Cardiac muscle cell (in vitro differentiated cells and primary cell): ENCODE measurements at regions not wholly inside any gene's neighbourhood (a gene's known extent, or its start where the extent isn't known, plus 50 kb on each side); places are given as distances from the start of the nearest gene placed in this dataset.

Source experiments
- DNase-seq, 2 donors: peaks; one replicate each; pipeline versions ENCODE4 v3.0.0 to v3.0.0-alpha.2; 2010 to 2017; ENCODE audit warnings: low read depth in 1 of 2, low spot score in 1 of 2
- H3K27ac ChIP-seq: fragments of 200-600 bp; sonication (generic); 2 replicates; pipeline ENCODE4 v1.5.1; 2016
- H3K27me3 ChIP-seq: fragments of 200-600 bp; sonication (generic); 2 replicates; pipeline ENCODE4 v1.6.0; 2016; ENCODE audit warnings: control low read depth
- H3K36me3 ChIP-seq: fragments of 200-600 bp; sonication (generic); 2 replicates; pipeline ENCODE4 v1.5.1; 2016; ENCODE audit warnings: control low read depth
- H3K4me1 ChIP-seq: fragments of 200-600 bp; sonication (generic); 2 replicates; pipeline ENCODE4 v1.8.1; 2017; ENCODE audit warnings: low read depth, mild to moderate bottlenecking, mixed run types
- H3K4me3 ChIP-seq: fragments of 200-600 bp; sonication (generic); 2 replicates; pipeline ENCODE4 v1.5.1; 2016; ENCODE audit warnings: mild to moderate bottlenecking
- H3K9me3 ChIP-seq: fragments of 200-600 bp; sonication (generic); 2 replicates; pipeline ENCODE4 v1.5.1; 2017; ENCODE audit warnings: low read depth, mild to moderate bottlenecking, control low read depth
- CTCF ChIP-seq: IDR thresholded peaks from 2 replicates; pipeline ENCODE4 v1.5.1; 2012; ENCODE audit warnings: low read depth, mild to moderate bottlenecking, low read length

GRCh38 chr6:23559587-23560343 is 566.2 kb upstream of the NRSN1 start:
- Histone ChIP-seq H3K27me3 (no peaks in the 10 kb centered on the region), H3K36me3 (no peaks in the 10 kb centered on the region), H3K4me1 (no peaks in the 10 kb centered on the region), H3K27ac (no peak overlapping the region), H3K4me3 (no peak overlapping the region), H3K9me3 (no peaks in the 10 kb centered on the region)
- no peak for DNase-seq
- TF ChIP-seq CTCF = no peak

GRCh38 chr6:23561732-23562131 is 564.3 kb upstream of the NRSN1 start:
- no peaks in the 10 kb centered on the region for H3K36me3 ChIP-seq
- no peak for DNase-seq
- H3K27me3 ChIP-seq = no peaks in the 10 kb centered on the region
- H3K4me3 ChIP-seq = no peak overlapping the region
- no peak overlapping the region for H3K27ac ChIP-seq
- H3K4me1 ChIP-seq = no peaks in the 10 kb centered on the region
- no peaks in the 10 kb centered on the region for H3K9me3 ChIP-seq
- TF ChIP-seq CTCF = no peak

- H3K36me3 ChIP-seq = no peaks in the 10 kb centered on the region
- H3K27ac ChIP-seq = no peak overlapping the region
- TF ChIP-seq CTCF = no peak
- H3K9me3 ChIP-seq = no peaks in the 10 kb centered on the region
- no peaks in the 10 kb centered on the region for H3K4me1 ChIP-seq
- H3K4me3 ChIP-seq = no peak overlapping the region
- no peak for DNase-seq
- no peaks in the 10 kb centered on the region for H3K27me3 ChIP-seq
These were observed 563.5 kb upstream of the NRSN1 start for GRCh38 chr6:23562554-23562953.

- Histone ChIP-seq H3K4me1 (no peaks in the 10 kb centered on the region), H3K9me3 (no peaks in the 10 kb centered on the region), H3K36me3 (no peaks in the 10 kb centered on the region), H3K27me3 (no peaks in the 10 kb centered on the region), H3K27ac (no peak overlapping the region), H3K4me3 (no peak overlapping the region)
- no peak for TF ChIP-seq CTCF
- DNase-seq = no peak
These were observed 562.7 kb upstream of the NRSN1 start for GRCh38 chr6:23563323-23563722.

GRCh38 chr6:23566418-23566817 is 559.6 kb upstream of the NRSN1 start:
- H3K27ac ChIP-seq = no peak overlapping the region
- H3K36me3 ChIP-seq = no peaks in the 10 kb centered on the region
- H3K27me3 ChIP-seq = no peaks in the 10 kb centered on the region
- no peak for TF ChIP-seq CTCF
- no peak for DNase-seq
- H3K9me3 ChIP-seq = no peaks in the 10 kb centered on the region
- H3K4me1 ChIP-seq = no peaks in the 10 kb centered on the region
- H3K4me3 ChIP-seq = no peak overlapping the region
